Tibial nerve (tissue), 4 donors: ENCODE measurements at regions not wholly inside any gene's neighbourhood (a gene's known extent, or its start where the extent isn't known, plus 50 kb on each side); places are given as distances from the start of the nearest gene placed in this dataset.

Experiments
- DNase-seq, 2 donors: peaks; one replicate each; pipeline ENCODE4 v3.0.0-alpha.2; 2019; ENCODE audit warnings: low spot score in 2 of 2
- H3K27ac ChIP-seq, 4 donors: fragments of 200-600 bp; sonication (generic) in 3 of 4; one replicate each; pipeline ENCODE4 v1.5.1; 2017 to 2019; ENCODE audit warnings: mild to moderate bottlenecking in 1 of 4
- H3K27me3 ChIP-seq, 2 donors: fragments of 200-600 bp; sonication (generic) in 1 of 2; one replicate each; pipeline versions ENCODE4 v1.5.1 to v1.6.0; 2017 to 2019
- H3K36me3 ChIP-seq, 3 donors: fragments of 200-600 bp; sonication (generic); one replicate each; pipeline ENCODE4 v1.5.1; 2018 to 2019
- H3K4me1 ChIP-seq, 4 donors: fragments of 200-600 bp; sonication (generic) in 3 of 4; one replicate each; pipeline ENCODE4 v1.5.1; 2017 to 2019
- H3K4me3 ChIP-seq, 4 donors: fragments of 200-600 bp; sonication (generic) in 3 of 4; one replicate each; pipeline ENCODE4 v1.5.1; 2017 to 2019; ENCODE audit warnings: mild to moderate bottlenecking in 1 of 4, moderate library complexity in 1 of 4
- H3K9me3 ChIP-seq, 4 donors: fragments of 200-600 bp; sonication (generic) in 3 of 4; one replicate each; pipeline ENCODE4 v1.5.1; 2017 to 2019
- EP300 ChIP-seq, 2 donors: sonication (generic); formaldehyde crosslinking; IDR thresholded peaks; one replicate each; pipeline ENCODE4 v1.6.1; 2017; ENCODE audit warnings: antibody characterized with exemption in 2 of 2, mild to moderate bottlenecking in 1 of 2
- POLR2A ChIP-seq, 2 donors: fragments of 450-650 bp; IDR thresholded peaks; one replicate each; pipeline ENCODE4 v1.6.1; 2017; ENCODE audit warnings: antibody characterized with exemption in 2 of 2, mild to moderate bottlenecking in 2 of 2, moderate library complexity in 2 of 2
- WGBS, 2 donors: methylation state at CpG; one replicate each; pipeline ENCODE4 v1.1.5; 2018; 5-methylcytosine and 5-hydroxymethylcytosine counted together
- TF ChIP-seq, protein P1 (sequence below), 5 experiments: fragments of 200-600 bp in 3 of 5; fragments of 450-650 bp in 2 of 5; sonication (generic) in 3 of 5; IDR thresholded peaks; one replicate each; pipeline ENCODE4 v1.5.1; 2016 to 2019; ENCODE audit warnings: antibody characterized with exemption in 5 of 5, mild to moderate bottlenecking in 3 of 5, moderate library complexity in 2 of 5

DNA sequence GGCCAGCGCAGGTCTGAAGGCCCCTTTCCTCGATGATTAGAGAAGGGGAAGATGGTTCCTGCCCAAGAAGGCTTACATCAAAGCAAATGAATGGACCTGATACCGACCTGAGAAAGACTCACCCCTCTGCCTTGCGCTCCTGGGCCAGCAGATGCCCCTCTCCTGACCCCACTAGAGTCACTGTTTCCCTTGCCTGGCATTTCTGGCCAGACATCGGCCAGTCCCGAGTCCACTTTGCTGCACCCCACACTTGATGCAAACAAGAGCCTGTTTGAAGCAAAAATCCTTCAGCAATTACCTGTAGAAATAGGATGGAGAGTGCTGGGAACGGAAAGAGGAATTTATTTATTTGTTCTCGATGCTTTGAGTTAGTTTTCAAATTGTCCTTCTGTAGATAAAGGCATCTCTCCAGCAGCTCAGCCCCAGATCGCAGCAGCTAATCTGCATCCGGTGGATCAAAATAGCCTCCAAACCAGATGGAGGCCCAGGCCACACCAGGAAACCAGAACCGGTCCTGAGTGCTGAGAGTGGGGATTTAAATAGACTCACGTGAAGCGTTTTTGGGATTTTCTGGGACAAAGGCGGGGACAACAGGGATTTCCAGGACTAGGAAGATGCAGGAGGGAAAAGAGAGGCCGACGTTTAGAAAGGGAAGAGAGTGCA, 148.6 kb downstream of the TRIM29 start:
- no peaks in the 10 kb centered on the region for H3K9me3 ChIP-seq

DNA sequence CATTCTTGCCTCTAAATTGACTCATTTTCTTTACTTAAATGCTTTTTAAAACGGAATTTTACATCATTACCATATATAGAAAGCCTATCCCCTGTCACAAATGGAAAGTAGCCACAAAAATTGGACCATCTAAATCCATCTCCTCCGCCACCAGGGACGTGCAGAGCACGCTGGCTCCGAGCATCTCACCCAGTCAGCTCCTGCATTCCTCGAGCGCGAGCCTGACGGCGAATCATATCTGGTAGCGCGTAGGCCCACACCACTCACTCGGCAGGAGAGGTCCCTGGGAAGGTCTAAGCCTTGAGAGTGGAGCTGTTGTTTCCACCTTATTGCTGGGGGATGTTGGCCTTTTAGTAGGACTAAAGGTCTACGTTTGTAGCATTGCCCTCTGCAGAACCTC, 152.4 kb downstream of the TRIM29 start:
- H3K36me3 ChIP-seq = no peaks in the 10 kb centered on the region
- DNase-seq = no peak
- H3K4me3 ChIP-seq = no peak overlapping the region
- H3K4me1 ChIP-seq = no peaks in the 10 kb centered on the region
- no peaks in the 10 kb centered on the region for H3K9me3 ChIP-seq
- peaks cover 0 to 4% of the 10 kb centered on the region in 2 donors for H3K27me3 ChIP-seq
- no peak overlapping the region for H3K27ac ChIP-seq
- WGBS, 2 donors = 83 to 89% methylated on average over 14 of the region's 14 CpGs
- TF ChIP-seq, protein P1, sequence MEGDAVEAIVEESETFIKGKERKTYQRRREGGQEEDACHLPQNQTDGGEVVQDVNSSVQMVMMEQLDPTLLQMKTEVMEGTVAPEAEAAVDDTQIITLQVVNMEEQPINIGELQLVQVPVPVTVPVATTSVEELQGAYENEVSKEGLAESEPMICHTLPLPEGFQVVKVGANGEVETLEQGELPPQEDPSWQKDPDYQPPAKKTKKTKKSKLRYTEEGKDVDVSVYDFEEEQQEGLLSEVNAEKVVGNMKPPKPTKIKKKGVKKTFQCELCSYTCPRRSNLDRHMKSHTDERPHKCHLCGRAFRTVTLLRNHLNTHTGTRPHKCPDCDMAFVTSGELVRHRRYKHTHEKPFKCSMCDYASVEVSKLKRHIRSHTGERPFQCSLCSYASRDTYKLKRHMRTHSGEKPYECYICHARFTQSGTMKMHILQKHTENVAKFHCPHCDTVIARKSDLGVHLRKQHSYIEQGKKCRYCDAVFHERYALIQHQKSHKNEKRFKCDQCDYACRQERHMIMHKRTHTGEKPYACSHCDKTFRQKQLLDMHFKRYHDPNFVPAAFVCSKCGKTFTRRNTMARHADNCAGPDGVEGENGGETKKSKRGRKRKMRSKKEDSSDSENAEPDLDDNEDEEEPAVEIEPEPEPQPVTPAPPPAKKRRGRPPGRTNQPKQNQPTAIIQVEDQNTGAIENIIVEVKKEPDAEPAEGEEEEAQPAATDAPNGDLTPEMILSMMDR (IDR thresholded peaks at IDR 0.05) = no peak
- TF ChIP-seq POLR2A (IDR thresholded peaks at IDR 0.05) (no peak), EP300 (IDR thresholded peaks at IDR 0.05) (no peak)

More for the DNA sequence above, 148.6 kb downstream of the TRIM29 start:
- Histone ChIP-seq H3K27ac (no peak overlapping the region), H3K27me3 (no peaks in the 10 kb centered on the region), H3K4me1 (no peaks in the 10 kb centered on the region), H3K36me3 (no peaks in the 10 kb centered on the region), H3K4me3 (no peak overlapping the region)
- no peak for DNase-seq
- TF ChIP-seq POLR2A (IDR thresholded peaks at IDR 0.05) (no peak), EP300 (IDR thresholded peaks at IDR 0.05) (no peak)
- TF ChIP-seq, protein P1 (IDR thresholded peaks at IDR 0.05) = no peak
- WGBS, 2 donors = 74 to 76% methylated on average over 16 of the region's 16 CpGs

DNA sequence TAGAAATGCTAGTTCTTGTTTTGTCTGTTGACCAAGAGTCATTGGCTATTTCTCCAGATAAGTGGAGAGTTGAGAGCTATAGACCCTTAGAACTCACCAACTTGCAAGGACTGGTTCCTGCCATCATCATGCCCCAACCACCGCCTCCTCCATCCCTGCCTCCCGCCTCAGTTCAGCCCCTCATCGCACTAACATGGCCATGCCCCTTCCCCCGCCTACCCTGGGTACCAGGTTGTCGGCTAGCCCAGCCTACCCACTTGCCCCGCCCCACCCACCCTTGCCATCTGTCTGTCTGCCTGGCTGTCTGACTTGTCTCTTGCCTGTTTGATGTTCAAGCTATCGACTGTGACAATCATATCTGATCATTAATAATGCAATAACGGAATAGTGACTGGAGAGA, 154.1 kb downstream of the TRIM29 start:
- TF ChIP-seq, protein P1 (IDR thresholded peaks at IDR 0.05) = no peak
- no peak for TF ChIP-seq EP300 (IDR thresholded peaks at IDR 0.05)
- TF ChIP-seq POLR2A (IDR thresholded peaks at IDR 0.05) = no peak

DNA sequence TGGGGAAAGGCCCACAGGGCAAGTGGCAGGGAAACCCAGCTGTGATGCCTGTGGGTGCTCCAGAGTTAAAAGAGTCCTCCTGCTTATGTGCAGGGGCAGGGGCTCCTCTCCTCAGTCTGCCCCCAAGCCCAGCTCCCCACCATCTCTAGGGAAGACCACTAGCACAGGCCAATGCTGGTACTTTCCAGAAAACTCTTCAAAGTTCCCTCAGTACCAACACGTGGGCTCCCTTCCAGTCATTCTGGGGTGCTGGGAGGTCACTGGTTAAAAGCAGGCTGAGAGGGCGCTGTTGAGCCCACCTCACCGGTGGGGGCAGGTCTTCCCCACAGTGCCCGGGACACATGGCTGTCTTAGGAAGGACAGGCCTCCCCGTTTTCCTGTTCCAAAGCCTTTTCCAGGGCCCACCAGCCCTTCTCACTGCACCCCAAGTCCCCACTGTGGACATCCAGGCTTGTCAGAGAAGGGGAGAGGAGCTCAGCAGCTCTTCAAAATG, 154.6 kb downstream of the TRIM29 start:
- WGBS, 2 donors = 50 to 63% methylated on average over 5 of the region's 5 CpGs

More for the DNA sequence above, 154.1 kb downstream of the TRIM29 start:
- WGBS, 2 donors = 94 to 98% methylated on average over 8 of the region's 8 CpGs
- no peaks in the 10 kb centered on the region for H3K9me3 ChIP-seq
- H3K27me3 ChIP-seq = peaks cover 0 to 4% of the 10 kb centered on the region in 2 donors
- H3K4me1 ChIP-seq = no peaks in the 10 kb centered on the region
- no peak for DNase-seq
- no peak overlapping the region for H3K27ac ChIP-seq
- H3K4me3 ChIP-seq = no peak overlapping the region
- H3K36me3 ChIP-seq = no peaks in the 10 kb centered on the region

More for the DNA sequence above, 154.6 kb downstream of the TRIM29 start:
- no peak overlapping the region for H3K4me3 ChIP-seq
- H3K27me3 ChIP-seq = peaks cover 0 to 9% of the 10 kb centered on the region in 2 donors
- H3K27ac ChIP-seq = no peak overlapping the region
- no peak for TF ChIP-seq EP300 (IDR thresholded peaks at IDR 0.05)
- no peak for TF ChIP-seq POLR2A (IDR thresholded peaks at IDR 0.05)
- TF ChIP-seq, protein P1 (IDR thresholded peaks at IDR 0.05) = no peak
- H3K9me3 ChIP-seq = no peaks in the 10 kb centered on the region
- DNase-seq = no peak
- H3K36me3 ChIP-seq = no peaks in the 10 kb centered on the region
- no peaks in the 10 kb centered on the region for H3K4me1 ChIP-seq
